ENCODE measurements at regions not wholly inside any gene's neighbourhood (a gene's known extent, or its start where the extent isn't known, plus 50 kb on each side); places are given as distances from the start of the nearest gene placed in this dataset.

DNA sequence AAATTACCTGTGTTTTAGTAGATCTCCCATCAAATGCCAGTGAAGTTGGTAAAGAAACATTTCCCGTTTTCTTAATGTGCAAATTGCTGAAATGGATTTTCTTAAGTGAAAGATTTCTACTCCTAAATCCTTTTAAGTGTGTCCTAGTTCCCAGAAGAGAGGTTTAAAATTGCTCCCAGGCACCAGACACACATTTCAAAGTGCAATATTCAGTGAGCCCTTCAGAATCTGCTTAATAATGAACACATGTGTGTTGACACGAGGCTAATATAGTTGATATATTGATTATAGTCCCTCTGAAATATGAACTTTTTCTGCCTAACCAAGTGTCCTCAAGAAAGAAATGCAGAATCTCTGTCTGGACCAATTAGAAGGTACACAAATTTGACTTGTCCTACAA, 861.7 kb upstream of the CNTNAP5 start:
- no peak for DNase-seq

GRCh38 chr2:123164216-123164615, 860.9 kb upstream of the CNTNAP5 start:
- no peak for DNase-seq

- no peak for DNase-seq
Measured at GRCh38 chr2:123165616-123166015, 859.5 kb upstream of the CNTNAP5 start.

DNA sequence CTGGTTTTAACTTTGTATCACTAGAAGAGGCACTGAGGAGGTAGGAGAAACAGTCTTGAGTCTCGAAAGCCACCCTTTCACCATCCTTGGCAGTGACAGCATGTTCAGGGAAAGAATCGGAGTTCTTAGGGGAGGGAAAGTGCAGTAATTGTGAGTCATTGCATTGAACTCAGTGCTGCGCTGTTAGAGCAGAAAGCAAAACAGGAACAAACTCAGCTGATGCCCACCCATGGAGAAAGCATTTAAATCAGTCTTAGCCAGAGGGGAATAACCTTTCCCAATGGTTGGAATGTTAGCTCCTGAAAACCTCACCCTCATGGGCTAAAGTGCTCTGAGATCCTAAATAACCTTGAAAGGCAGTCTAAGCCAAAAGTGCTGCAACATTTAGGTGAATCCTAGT, 845.6 kb upstream of the CNTNAP5 start:
- no peak for DNase-seq

- no peak for DNase-seq
Measured at GRCh38 chr2:123195957-123196356, 829.1 kb upstream of the CNTNAP5 start.

DNA sequence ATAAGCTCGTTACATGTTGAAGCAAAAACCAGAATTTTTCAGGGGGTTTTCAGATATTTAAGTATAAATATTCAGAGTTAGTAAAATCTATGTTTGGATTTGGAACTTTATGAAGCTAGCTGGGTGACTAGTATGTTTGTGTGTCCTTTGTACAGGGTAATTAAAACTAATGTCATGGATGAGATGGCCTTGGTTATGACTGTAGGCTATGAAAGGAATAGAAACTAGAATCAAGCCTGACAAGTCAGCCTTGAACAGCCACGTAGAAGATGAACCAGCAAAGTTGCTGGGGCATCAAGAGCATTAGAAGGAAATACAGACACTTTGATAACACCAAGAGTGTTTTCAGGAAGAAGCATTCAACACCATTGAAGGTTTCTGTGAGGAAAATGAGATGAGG, 825.1 kb upstream of the CNTNAP5 start:
- no peak for DNase-seq

DNA sequence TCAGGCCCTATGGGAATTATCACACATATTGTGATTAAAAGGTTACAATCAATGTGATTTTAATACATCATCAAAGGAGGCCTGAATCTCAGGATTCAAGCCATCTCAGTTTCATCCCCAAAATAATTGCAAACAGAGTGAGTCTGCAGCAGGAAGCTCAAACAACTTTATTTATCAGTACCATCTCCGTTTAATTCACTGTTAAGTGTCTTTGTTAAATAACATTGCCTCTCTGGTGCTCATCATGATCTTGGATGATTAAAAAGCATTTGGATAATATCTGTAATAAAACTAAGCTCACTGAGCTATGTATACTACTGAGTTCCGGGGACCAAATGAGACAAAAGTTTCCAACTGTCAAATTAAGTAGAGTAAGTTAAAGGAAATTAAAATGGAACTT, 817.8 kb upstream of the CNTNAP5 start:
- no peak for DNase-seq

- no peak for DNase-seq
Measured at GRCh38 chr2:123209202-123209601, 815.9 kb upstream of the CNTNAP5 start.

DNA sequence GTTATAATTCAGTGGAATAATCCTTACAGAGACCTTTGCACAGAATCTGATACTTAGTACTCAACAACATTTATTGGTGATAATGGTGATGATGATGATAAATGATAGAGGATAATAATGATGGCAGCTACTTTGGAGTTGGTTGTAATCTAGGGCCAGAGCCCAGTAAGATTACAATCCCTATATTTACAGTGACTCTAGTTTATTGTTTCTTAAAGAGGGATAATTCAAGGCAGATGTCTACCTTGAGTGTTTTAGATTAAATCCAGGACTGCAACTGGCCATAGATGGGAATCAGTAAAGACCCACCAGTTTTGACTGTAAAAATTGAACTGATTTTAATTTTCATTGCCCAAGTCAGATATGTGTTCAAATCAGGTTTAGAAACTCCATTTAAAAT, 813.9 kb upstream of the CNTNAP5 start:
- no peak for DNase-seq

GRCh38 chr2:123245156-123245555, 779.9 kb upstream of the CNTNAP5 start:
- DNase-seq, result no peak

- no peak for DNase-seq
Measured at GRCh38 chr2:123258877-123259539, 766.1 kb upstream of the CNTNAP5 start.

DNA sequence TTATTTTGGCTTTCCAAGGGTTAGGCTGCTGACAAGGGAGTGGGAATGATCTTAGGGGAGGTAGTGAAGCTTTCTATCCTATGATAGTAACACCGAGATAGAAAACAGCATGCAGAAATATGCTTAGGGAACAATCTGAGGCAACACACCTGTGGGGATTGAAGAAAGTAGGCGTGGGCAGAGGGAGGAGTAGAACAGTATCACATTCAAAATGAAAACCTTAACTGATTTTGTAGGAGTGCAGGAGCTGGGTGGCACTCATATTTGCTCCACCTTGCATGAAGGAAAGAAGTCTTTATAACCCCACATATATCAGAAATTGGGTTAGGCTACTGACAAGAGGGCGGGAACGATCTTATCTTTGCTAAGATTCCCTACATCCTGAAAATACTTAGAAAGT, 762.2 kb upstream of the CNTNAP5 start:
- peak in 1 of 56 donors; percentile 2 for DNase-seq

- no peak for DNase-seq
Measured at GRCh38 chr2:123283431-123283830, 741.7 kb upstream of the CNTNAP5 start.

- no peak for DNase-seq
Measured at GRCh38 chr2:123303731-123304130, 721.4 kb upstream of the CNTNAP5 start.
